ENCODE measurements at regions not wholly inside any gene's neighbourhood (a gene's known extent, or its start where the extent isn't known, plus 50 kb on each side); places are given as distances from the start of the nearest gene placed in this dataset.
"Not testable (repeated sequence)": the region's sequence is repeated elsewhere in the genome, so short reads cannot be mapped to it uniquely, and the experiment has no call there.

DNA sequence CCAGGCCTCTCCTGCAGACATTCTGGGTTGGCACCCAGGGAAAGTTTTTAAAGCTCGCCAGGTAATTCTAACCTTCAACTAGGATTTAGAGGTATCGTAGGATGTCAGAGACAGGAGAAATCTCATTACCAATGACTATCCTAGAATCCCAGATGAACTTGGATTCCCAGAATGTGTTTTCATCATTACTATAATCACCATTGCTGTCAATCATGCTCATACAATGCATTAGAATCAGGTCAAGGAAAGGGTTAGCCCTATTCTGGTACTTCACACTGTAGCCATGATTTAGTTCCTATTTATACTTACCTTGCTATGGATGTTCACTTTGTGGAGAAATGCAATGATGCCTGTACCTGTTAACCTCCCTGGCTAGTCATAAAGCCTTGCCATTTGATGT lies 67.0 kb upstream of the GPR158 start:
- H3K4me1 Mint-ChIP-seq (ENCODE audit: low read depth): no peaks in the 10 kb centered on the region
- TF ChIP-seq, protein P1, sequence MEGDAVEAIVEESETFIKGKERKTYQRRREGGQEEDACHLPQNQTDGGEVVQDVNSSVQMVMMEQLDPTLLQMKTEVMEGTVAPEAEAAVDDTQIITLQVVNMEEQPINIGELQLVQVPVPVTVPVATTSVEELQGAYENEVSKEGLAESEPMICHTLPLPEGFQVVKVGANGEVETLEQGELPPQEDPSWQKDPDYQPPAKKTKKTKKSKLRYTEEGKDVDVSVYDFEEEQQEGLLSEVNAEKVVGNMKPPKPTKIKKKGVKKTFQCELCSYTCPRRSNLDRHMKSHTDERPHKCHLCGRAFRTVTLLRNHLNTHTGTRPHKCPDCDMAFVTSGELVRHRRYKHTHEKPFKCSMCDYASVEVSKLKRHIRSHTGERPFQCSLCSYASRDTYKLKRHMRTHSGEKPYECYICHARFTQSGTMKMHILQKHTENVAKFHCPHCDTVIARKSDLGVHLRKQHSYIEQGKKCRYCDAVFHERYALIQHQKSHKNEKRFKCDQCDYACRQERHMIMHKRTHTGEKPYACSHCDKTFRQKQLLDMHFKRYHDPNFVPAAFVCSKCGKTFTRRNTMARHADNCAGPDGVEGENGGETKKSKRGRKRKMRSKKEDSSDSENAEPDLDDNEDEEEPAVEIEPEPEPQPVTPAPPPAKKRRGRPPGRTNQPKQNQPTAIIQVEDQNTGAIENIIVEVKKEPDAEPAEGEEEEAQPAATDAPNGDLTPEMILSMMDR (IDR thresholded peaks at IDR 0.05): no peak
- no peak for DNase-seq
- ATAC-seq (ENCODE audit: poor library complexity): no peak
- no peaks in the 10 kb centered on the region for H3K4me1 ChIP-seq (ENCODE audit: insufficient read depth, low read length)
- intact Hi-C loops (cut with DNase I, micrococcal nuclease): no loop called here
- peaks cover 0 to 3% of the 10 kb centered on the region in 2 experiments for H3K9me3 ChIP-seq (ENCODE audit: control insufficient read depth in 1 of 2, insufficient read depth in 1 of 2, low read length in 2 of 2)
- peaks cover 4 to 22% of the 10 kb centered on the region in 2 experiments for H3K27me3 ChIP-seq (ENCODE audit: control insufficient read depth in 1 of 2, insufficient read depth in 2 of 2, low read length in 2 of 2)
- no peaks in the 10 kb centered on the region for H3K36me3 ChIP-seq (ENCODE audit: insufficient read depth, low read length)
- H3K27ac ChIP-seq (ENCODE audit: low read depth in 1 of 2, low read length in 2 of 2): no peak overlapping the region
- H3K4me3 ChIP-seq (ENCODE audit: low read length): no peak overlapping the region
- H3K9me3 Mint-ChIP-seq: no peaks in the 10 kb centered on the region
- no peak overlapping the region for H3K27ac Mint-ChIP-seq
- ChIA-PET POLR2A (no interaction called here), CTCF (no interaction called here)
- no peak overlapping the region for H3K4me3 Mint-ChIP-seq
- H3K27me3 Mint-ChIP-seq: peaks cover 28% of the 10 kb centered on the region
- H3K36me3 Mint-ChIP-seq (ENCODE audit: low read depth): no peaks in the 10 kb centered on the region

DNA sequence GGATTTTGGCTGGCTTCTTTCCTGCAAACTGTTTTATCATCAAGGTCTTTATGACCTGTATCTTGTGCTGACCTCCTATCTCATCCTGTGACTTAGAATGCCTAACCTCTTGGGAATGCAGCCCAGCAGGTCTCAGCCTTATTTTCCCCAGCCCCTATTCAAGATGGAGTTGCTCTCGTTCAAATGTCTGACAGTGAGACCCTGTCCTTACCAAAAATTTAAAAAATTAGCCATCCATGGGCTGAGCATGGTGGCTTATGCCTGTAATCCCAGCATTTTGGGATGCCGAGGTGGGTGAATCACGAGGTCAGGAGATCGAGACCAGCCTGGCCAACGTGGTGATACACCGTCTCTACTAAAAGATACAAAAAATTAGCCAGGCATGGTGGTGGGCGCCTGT lies 64.9 kb upstream of the GPR158 start:
- H3K4me1 ChIP-seq (ENCODE audit: insufficient read depth, low read length); H3K9me3 Mint-ChIP-seq; H3K9me3 ChIP-seq (ENCODE audit: control insufficient read depth in 1 of 2, insufficient read depth in 1 of 2, low read length in 2 of 2); H3K27ac Mint-ChIP-seq; CTCF ChIA-PET; DNase-seq; H3K4me1 Mint-ChIP-seq (ENCODE audit: low read depth); intact Hi-C loops (cut with DNase I, micrococcal nuclease); H3K36me3 Mint-ChIP-seq (ENCODE audit: low read depth); H3K4me3 Mint-ChIP-seq; POLR2A ChIA-PET; H3K4me3 ChIP-seq (ENCODE audit: low read length); H3K27ac ChIP-seq (ENCODE audit: low read depth in 1 of 2, low read length in 2 of 2); H3K36me3 ChIP-seq (ENCODE audit: insufficient read depth, low read length); ATAC-seq (ENCODE audit: poor library complexity): not testable (repeated sequence)
- H3K27me3 ChIP-seq (ENCODE audit: control insufficient read depth in 1 of 2, insufficient read depth in 2 of 2, low read length in 2 of 2): peaks cover 4 to 33% of the 10 kb centered on the region in 2 experiments
- H3K27me3 Mint-ChIP-seq: peaks cover 38% of the 10 kb centered on the region

DNA sequence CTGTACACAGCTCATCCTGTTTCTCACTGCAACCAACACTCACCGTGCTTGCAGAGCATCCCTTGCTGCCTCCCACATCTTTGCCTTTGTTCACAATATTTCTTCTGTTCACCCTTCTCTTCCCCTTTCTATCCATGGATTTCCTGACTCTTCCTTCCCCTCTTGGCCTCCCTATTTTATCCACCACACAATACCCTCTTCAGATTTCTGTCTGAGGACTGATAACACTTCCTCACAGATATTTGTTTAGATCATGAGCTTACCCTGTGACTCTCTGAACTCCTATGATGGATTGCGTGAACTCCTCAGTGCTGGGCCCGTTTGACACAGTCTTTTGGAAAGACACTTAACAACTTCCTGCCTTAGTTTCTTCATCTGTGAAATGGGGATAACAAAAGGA lies 62.8 kb upstream of the GPR158 start:
- intact Hi-C loops (cut with DNase I, micrococcal nuclease): no loop called here

More for the DNA sequence above, 62.8 kb upstream of the GPR158 start:
- Histone ChIP-seq H3K4me1 (ENCODE audit: insufficient read depth, low read length) (no peaks in the 10 kb centered on the region), H3K27me3 (ENCODE audit: control insufficient read depth in 1 of 2, insufficient read depth in 2 of 2, low read length in 2 of 2) (peaks cover 9 to 36% of the 10 kb centered on the region in 2 experiments), H3K27ac (ENCODE audit: low read depth in 1 of 2, low read length in 2 of 2) (no peak overlapping the region), H3K36me3 (ENCODE audit: insufficient read depth, low read length) (no peaks in the 10 kb centered on the region), H3K9me3 (ENCODE audit: control insufficient read depth in 1 of 2, insufficient read depth in 1 of 2, low read length in 2 of 2) (peaks cover 0 to under 1% of the 10 kb centered on the region in 2 experiments), H3K4me3 (ENCODE audit: low read length) (no peak overlapping the region)
- POLR2A ChIA-PET: no interaction called here
- H3K36me3 Mint-ChIP-seq (ENCODE audit: low read depth): no peaks in the 10 kb centered on the region
- CTCF ChIA-PET: no interaction called here
- TF ChIP-seq, protein P1 (IDR thresholded peaks at IDR 0.05): no peak
- ATAC-seq (ENCODE audit: poor library complexity) (no peak), DNase-seq (no peak)
- no peak overlapping the region for H3K4me3 Mint-ChIP-seq
- H3K9me3 Mint-ChIP-seq: no peaks in the 10 kb centered on the region
- H3K4me1 Mint-ChIP-seq (ENCODE audit: low read depth): peaks cover 3% of the 10 kb centered on the region
- H3K27me3 Mint-ChIP-seq: peaks cover 55% of the 10 kb centered on the region
- no peak overlapping the region for H3K27ac Mint-ChIP-seq
